Uterus (tissue), 2 donors: ENCODE measurements at regions not wholly inside any gene's neighbourhood (a gene's known extent, or its start where the extent isn't known, plus 50 kb on each side); places are given as distances from the start of the nearest gene placed in this dataset.

ENCODE experiments used
- CTCF ChIP-seq, 4 experiments: fragments of 200-600 bp in 2 of 4; fragments of 450-650 bp in 2 of 4; sonication (generic) in 2 of 4; IDR thresholded peaks; one replicate each; pipeline ENCODE4 v1.5.1; 2016 to 2019; ENCODE audit warnings: antibody characterized with exemption in 4 of 4, mild to moderate bottlenecking in 2 of 4, moderate library complexity in 1 of 4
- POLR2A ChIP-seq, 2 donors: fragments of 450-650 bp; IDR thresholded peaks; one replicate each; pipeline ENCODE4 v1.6.1; 2016; ENCODE audit warnings: antibody characterized with exemption in 2 of 2, mild to moderate bottlenecking in 1 of 2, moderate library complexity in 1 of 2

- TF ChIP-seq CTCF (IDR thresholded peaks at IDR 0.05) (no peak), POLR2A (IDR thresholded peaks at IDR 0.05) (no peak)
These were observed 136.0 kb upstream of the GLI2 start for GRCh38 chr2:120599656-120600055.
